ENCODE measurements at regions not wholly inside any gene's neighbourhood (a gene's known extent, or its start where the extent isn't known, plus 50 kb on each side); places are given as distances from the start of the nearest gene placed in this dataset.
A peak's percentile ranks its signal among the peaks of the same experiment; 100 is the strongest.

DNA sequence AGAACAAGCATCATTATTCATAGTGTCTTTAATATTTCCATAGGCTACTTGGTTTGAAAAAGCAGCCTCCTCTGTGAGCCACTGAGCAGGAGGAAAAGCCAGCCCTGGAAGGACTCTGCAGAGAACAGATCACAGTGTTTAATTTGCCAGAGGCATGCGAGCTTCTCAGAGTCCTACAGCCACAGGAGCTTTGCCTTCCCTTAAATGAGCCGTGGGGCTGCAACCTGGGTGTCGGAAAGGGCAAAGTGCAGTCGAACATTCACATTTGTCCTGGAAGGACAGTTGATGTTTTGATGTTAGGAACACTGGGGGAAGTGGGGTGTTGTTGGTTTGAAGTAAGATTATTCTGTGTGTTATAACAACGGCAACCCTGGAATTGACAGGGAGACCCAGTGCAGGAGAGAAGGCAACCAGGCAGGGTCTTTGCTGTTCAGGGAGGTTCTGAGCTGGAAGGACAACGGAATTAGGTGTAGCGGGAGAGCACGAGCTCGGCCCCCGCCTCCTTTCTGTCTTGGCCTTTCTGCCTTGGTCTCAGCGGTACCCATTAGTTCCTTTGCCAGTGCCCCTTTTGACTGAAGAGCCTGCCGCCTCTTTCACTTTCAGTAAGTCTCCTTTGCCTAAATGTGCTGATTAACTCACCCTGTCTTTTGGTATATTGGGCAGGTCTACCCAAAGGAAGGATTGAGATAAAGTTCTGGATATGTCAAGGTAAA, 192.3 kb upstream of the PITRM1 start:
- H3K27ac ChIP-seq = peak overlapping the region; percentile 40 to 72 (median 63)
- H3K27me3 ChIP-seq = no peaks in the 10 kb centered on the region
- 17 to 47% methylated on average over 2 to 12 of the region's 12 CpGs for WGBS, 2 donors (ENCODE audit: low coverage in 1 of 2)
- no peaks in the 10 kb centered on the region for H3K9me3 ChIP-seq
- peaks cover 0 to 18% (median 3%) of the 10 kb centered on the region in 4 donors for H3K4me1 ChIP-seq
- peak; percentile 45 for DNase-seq
- intact Hi-C loops (cut with DNase I; ENCODE audit: low total_unique reads) = no loop called here
- no peaks in the 10 kb centered on the region for H3K36me3 ChIP-seq
- TF ChIP-seq POLR2AphosphoS5 (IDR thresholded peaks at IDR 0.05) (no peak), POLR2A (IDR thresholded peaks at IDR 0.05) (no peak), EP300 (IDR thresholded peaks at IDR 0.05; ENCODE audit: low read depth) (no peak)
- TF ChIP-seq, protein P1, sequence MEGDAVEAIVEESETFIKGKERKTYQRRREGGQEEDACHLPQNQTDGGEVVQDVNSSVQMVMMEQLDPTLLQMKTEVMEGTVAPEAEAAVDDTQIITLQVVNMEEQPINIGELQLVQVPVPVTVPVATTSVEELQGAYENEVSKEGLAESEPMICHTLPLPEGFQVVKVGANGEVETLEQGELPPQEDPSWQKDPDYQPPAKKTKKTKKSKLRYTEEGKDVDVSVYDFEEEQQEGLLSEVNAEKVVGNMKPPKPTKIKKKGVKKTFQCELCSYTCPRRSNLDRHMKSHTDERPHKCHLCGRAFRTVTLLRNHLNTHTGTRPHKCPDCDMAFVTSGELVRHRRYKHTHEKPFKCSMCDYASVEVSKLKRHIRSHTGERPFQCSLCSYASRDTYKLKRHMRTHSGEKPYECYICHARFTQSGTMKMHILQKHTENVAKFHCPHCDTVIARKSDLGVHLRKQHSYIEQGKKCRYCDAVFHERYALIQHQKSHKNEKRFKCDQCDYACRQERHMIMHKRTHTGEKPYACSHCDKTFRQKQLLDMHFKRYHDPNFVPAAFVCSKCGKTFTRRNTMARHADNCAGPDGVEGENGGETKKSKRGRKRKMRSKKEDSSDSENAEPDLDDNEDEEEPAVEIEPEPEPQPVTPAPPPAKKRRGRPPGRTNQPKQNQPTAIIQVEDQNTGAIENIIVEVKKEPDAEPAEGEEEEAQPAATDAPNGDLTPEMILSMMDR (IDR thresholded peaks at IDR 0.05) = no peak
- H3K4me3 ChIP-seq = peak overlapping the region in 2 of 4 donors; percentile 4 to 9
- in situ Hi-C loops (cut with MboI; ENCODE audit: low pct_ligation_motif_present in 1 of 4, low pct_unique_long_range_greater_than_20kb in 1 of 4, low sequenced_read_pairs in 3 of 4) = no loop called here

DNA sequence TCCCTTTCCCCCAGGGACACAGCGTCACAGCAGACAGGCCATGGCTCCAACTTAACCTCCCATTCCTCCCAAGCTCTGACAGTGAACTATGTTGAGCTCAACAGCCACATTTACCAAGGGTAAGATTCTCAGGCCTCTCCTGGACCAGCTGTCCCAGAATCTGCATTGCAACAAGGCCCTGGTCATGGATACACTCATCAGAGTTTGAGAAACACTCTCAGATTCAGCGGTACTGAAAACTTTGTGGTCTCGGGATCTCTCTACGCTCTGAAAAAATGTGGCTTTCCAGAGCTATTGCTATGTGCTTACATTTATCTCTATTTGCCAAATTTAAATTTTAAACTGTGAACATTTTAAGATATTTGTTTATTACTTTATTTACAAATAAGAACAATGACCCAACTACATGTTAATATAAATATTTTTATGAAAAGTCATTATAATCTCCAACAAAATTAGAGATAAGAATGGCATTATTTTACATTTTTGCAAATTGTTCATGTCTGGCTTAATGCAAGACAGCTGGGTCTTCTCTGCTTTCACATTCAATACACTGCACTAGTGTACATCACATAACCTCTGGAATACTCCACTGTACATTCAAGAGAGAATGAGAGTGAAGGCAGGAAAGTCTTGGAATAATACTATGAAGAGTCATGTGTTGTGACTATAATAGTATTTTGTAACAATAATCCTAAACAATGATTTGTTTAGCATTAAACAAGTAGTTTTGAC, 190.9 kb upstream of the PITRM1 start:
- H3K9me3 ChIP-seq = no peaks in the 10 kb centered on the region
- no peak overlapping the region for H3K27ac ChIP-seq
- no peak for DNase-seq
- H3K36me3 ChIP-seq = no peaks in the 10 kb centered on the region
- in situ Hi-C loops (cut with MboI; ENCODE audit: low pct_ligation_motif_present in 1 of 4, low pct_unique_long_range_greater_than_20kb in 1 of 4, low sequenced_read_pairs in 3 of 4) (no loop called here), intact Hi-C loops (cut with DNase I; ENCODE audit: low total_unique reads) (no loop called here)
- no peak overlapping the region for H3K4me3 ChIP-seq
- no peaks in the 10 kb centered on the region for H3K27me3 ChIP-seq
- TF ChIP-seq POLR2AphosphoS5 (IDR thresholded peaks at IDR 0.05) (no peak), POLR2A (IDR thresholded peaks at IDR 0.05) (no peak), EP300 (IDR thresholded peaks at IDR 0.05; ENCODE audit: low read depth) (no peak)
- TF ChIP-seq, protein P1 (IDR thresholded peaks at IDR 0.05) = no peak
- peaks cover 0 to 18% (median 3%) of the 10 kb centered on the region in 4 donors for H3K4me1 ChIP-seq
- WGBS, 2 donors (ENCODE audit: low coverage in 1 of 2) = 79 to 93% methylated on average over 3 to 4 of the region's 4 CpGs

DNA sequence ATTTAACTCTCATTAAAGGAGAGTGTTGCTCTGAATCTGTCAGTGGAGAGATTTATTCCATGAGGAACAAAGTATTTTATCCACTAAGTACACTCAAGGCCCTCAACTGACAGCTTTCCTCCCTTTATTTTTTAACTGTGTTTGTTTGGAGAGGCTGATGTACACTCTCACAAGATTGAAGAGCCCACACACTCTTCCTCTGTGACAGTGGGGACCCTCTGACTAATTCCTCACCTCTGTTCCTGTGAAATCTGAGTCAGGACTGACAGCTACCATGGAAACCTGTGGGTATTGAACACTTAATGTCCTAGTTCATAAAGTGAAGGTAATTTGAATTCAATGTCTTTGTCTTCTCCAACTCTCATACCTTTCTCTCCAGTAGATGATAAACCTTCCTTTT, 189.8 kb upstream of the PITRM1 start:
- Histone ChIP-seq H3K27me3 (no peaks in the 10 kb centered on the region), H3K27ac (no peak overlapping the region), H3K4me3 (no peak overlapping the region), H3K4me1 (peaks cover 0 to 18% (median 3%) of the 10 kb centered on the region in 4 donors), H3K9me3 (no peaks in the 10 kb centered on the region), H3K36me3 (no peaks in the 10 kb centered on the region)
- intact Hi-C loops (cut with DNase I; ENCODE audit: low total_unique reads) = no loop called here
- in situ Hi-C loops (cut with MboI; ENCODE audit: low pct_ligation_motif_present in 1 of 4, low pct_unique_long_range_greater_than_20kb in 1 of 4, low sequenced_read_pairs in 3 of 4) = no loop called here
- DNase-seq = no peak
- TF ChIP-seq, protein P1 (IDR thresholded peaks at IDR 0.05) = no peak
- TF ChIP-seq POLR2AphosphoS5 (IDR thresholded peaks at IDR 0.05) (no peak), EP300 (IDR thresholded peaks at IDR 0.05; ENCODE audit: low read depth) (no peak), POLR2A (IDR thresholded peaks at IDR 0.05) (no peak)

DNA sequence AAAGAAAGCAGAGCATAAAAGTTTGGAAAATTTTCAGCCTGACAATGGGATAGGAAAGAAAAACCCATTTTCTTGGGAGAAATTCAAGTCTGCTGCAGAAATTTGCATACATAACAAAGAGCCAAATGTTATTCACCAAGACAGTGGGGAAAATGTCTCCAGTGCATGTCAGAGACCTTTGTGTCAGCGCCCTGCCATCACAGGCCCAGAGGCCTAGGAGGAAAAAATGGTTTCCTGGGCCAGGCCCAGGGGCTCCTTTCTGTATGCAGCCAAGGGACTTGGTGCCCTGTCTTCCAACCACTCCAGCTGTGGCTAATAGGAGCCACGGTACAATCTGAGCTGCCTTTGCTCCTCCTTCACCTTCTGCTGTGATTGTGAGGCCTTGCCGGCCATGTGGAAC, 189.1 kb upstream of the PITRM1 start:
- Histone ChIP-seq H3K36me3 (no peaks in the 10 kb centered on the region), H3K4me1 (peaks cover 0 to 16% (median 3%) of the 10 kb centered on the region in 4 donors), H3K27ac (no peak overlapping the region), H3K4me3 (no peak overlapping the region), H3K9me3 (no peaks in the 10 kb centered on the region), H3K27me3 (no peaks in the 10 kb centered on the region)
- TF ChIP-seq, protein P1 (IDR thresholded peaks at IDR 0.05) = no peak
- TF ChIP-seq EP300 (IDR thresholded peaks at IDR 0.05; ENCODE audit: low read depth) (no peak), POLR2AphosphoS5 (IDR thresholded peaks at IDR 0.05) (no peak), POLR2A (IDR thresholded peaks at IDR 0.05) (no peak)
- intact Hi-C loops (cut with DNase I; ENCODE audit: low total_unique reads) (no loop called here), in situ Hi-C loops (cut with MboI; ENCODE audit: low pct_ligation_motif_present in 1 of 4, low pct_unique_long_range_greater_than_20kb in 1 of 4, low sequenced_read_pairs in 3 of 4) (no loop called here)
- 74 to 92% methylated on average over 2 to 3 of the region's 3 CpGs for whole genome bisulfite sequencing, 2 donors (ENCODE audit: low coverage in 1 of 2)
- no peak for DNase-seq

Measured in transverse colon (tissue), 4 donors.